ENCODE measurements at regions not wholly inside any gene's neighbourhood (a gene's known extent, or its start where the extent isn't known, plus 50 kb on each side); places are given as distances from the start of the nearest gene placed in this dataset.

DNA sequence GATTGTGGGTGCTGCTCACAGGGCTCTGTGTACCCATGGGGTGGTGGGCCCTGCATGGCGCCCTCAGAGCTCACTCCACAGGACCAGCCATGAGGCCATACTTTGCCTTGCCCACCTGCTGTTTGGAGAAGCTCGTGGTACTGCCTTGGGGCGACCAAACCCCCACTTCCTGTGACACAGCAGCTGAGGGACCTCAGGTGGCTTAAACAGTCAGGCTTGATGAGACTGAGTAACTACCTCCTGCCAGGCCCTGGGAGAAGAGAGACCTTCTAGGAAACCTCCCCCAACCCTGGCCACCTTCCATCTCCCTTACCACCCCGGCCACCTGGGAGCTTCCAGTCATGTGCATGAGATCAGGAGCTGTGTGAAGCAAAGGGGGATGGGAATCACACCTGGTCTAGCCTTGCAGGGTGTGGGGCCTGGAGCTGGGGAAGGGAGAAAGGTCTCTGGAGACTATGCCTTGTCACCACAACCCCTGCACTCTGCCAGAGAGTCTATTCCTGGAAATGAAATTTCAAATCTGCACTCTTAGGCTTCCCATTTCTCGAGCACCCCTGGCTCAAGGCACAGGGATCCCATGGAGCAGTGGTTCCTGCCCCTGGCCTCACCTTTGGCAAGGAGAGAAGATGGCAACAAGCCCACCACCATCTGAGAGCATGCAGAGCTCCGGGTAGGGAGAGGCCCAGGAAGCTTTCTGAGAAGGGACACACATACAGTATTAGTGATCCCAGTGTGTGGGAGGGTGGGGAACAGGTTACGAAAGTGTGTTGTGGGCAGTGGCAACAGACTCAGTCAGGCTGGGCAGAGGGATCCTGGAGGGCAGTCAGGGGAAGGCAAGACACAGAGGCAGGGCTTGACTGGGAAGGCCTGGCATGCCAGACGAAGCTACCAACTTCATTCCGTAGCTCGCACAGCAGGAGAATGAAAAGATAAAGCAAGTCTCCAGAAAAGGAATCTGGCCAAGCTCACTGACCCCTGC is 125.0 kb downstream of the URI1 start:
- TF ChIP-seq POLR2AphosphoS5 (IDR thresholded peaks at IDR 0.05): no peak
- TF ChIP-seq POLR2A (IDR thresholded peaks at IDR 0.05): no peak
- TF ChIP-seq, protein P1, sequence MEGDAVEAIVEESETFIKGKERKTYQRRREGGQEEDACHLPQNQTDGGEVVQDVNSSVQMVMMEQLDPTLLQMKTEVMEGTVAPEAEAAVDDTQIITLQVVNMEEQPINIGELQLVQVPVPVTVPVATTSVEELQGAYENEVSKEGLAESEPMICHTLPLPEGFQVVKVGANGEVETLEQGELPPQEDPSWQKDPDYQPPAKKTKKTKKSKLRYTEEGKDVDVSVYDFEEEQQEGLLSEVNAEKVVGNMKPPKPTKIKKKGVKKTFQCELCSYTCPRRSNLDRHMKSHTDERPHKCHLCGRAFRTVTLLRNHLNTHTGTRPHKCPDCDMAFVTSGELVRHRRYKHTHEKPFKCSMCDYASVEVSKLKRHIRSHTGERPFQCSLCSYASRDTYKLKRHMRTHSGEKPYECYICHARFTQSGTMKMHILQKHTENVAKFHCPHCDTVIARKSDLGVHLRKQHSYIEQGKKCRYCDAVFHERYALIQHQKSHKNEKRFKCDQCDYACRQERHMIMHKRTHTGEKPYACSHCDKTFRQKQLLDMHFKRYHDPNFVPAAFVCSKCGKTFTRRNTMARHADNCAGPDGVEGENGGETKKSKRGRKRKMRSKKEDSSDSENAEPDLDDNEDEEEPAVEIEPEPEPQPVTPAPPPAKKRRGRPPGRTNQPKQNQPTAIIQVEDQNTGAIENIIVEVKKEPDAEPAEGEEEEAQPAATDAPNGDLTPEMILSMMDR (IDR thresholded peaks at IDR 0.05): no peak
